Activated T-helper 1 cell treated with Interleukin-2 at 50 U/mL for 16 hours (primary cell): ENCODE measurements at regions not wholly inside any gene's neighbourhood (a gene's known extent, or its start where the extent isn't known, plus 50 kb on each side); places are given as distances from the start of the nearest gene placed in this dataset.

Experiments used
- DNase-seq: peaks from one replicate; pipeline ENCODE4 v3.0.0-alpha.2; 2020; ENCODE audit warnings: low read depth

- no peak for DNase-seq
Observed at GRCh38 chr18:41540237-41540871, 414.7 kb upstream of the PIK3C3 start.

- no peak for DNase-seq
Observed at GRCh38 chr18:41538751-41539150, 416.3 kb upstream of the PIK3C3 start.

- DNase-seq: no peak
Observed at GRCh38 chr18:41537666-41538065, 417.4 kb upstream of the PIK3C3 start.

- DNase-seq: no peak
Observed at GRCh38 chr18:41532344-41533086, 422.5 kb upstream of the PIK3C3 start.

GRCh38 chr18:41530970-41531369 lies 424.1 kb upstream of the PIK3C3 start:
- no peak for DNase-seq

GRCh38 chr18:41529093-41529492 lies 425.9 kb upstream of the PIK3C3 start:
- no peak for DNase-seq

- DNase-seq: no peak
Observed at GRCh38 chr18:41526054-41526453, 429.0 kb upstream of the PIK3C3 start.

GRCh38 chr18:41524674-41525470 lies 430.2 kb upstream of the PIK3C3 start:
- no peak for DNase-seq

GRCh38 chr18:41517142-41517541 lies 437.9 kb upstream of the PIK3C3 start:
- no peak for DNase-seq

- no peak for DNase-seq
Observed at GRCh38 chr18:41513438-41513837, 441.6 kb upstream of the PIK3C3 start.

- DNase-seq: no peak
Observed at GRCh38 chr18:41504316-41504715, 450.7 kb upstream of the PIK3C3 start.

GRCh38 chr18:41501848-41502247 lies 453.2 kb upstream of the PIK3C3 start:
- DNase-seq: no peak

- DNase-seq: no peak
Observed at GRCh38 chr18:41499345-41499744, 455.7 kb upstream of the PIK3C3 start.

- DNase-seq: no peak
Observed at GRCh38 chr18:41490861-41491260, 464.2 kb upstream of the PIK3C3 start.

GRCh38 chr18:41486575-41486974 lies 468.5 kb upstream of the PIK3C3 start:
- no peak for DNase-seq

- DNase-seq: no peak
Observed at GRCh38 chr18:41484069-41484468, 471.0 kb upstream of the PIK3C3 start.

GRCh38 chr18:41482501-41482900 lies 472.5 kb upstream of the PIK3C3 start:
- no peak for DNase-seq

GRCh38 chr18:41466436-41467160 lies 488.4 kb upstream of the PIK3C3 start:
- DNase-seq: no peak

- DNase-seq: no peak
Observed at GRCh38 chr18:41465386-41465785, 489.6 kb upstream of the PIK3C3 start.

- no peak for DNase-seq
Observed at GRCh38 chr18:41464278-41464677, 490.8 kb upstream of the PIK3C3 start.

- no peak for DNase-seq
Observed at GRCh38 chr18:41462946-41463345, 492.1 kb upstream of the PIK3C3 start.

- no peak for DNase-seq
Observed at GRCh38 chr18:41461114-41461513, 493.9 kb upstream of the PIK3C3 start.
